Right renal pelvis (tissue), 4 donors: ENCODE measurements at regions not wholly inside any gene's neighbourhood (a gene's known extent, or its start where the extent isn't known, plus 50 kb on each side); places are given as distances from the start of the nearest gene placed in this dataset.

Experiments
- DNase-seq, 4 donors: peaks; one replicate each; pipeline ENCODE4 v3.0.0-alpha.2; 2013; ENCODE audit warnings: low read depth in 4 of 4, low spot score in 3 of 4, missing footprints in 1 of 4

DNA sequence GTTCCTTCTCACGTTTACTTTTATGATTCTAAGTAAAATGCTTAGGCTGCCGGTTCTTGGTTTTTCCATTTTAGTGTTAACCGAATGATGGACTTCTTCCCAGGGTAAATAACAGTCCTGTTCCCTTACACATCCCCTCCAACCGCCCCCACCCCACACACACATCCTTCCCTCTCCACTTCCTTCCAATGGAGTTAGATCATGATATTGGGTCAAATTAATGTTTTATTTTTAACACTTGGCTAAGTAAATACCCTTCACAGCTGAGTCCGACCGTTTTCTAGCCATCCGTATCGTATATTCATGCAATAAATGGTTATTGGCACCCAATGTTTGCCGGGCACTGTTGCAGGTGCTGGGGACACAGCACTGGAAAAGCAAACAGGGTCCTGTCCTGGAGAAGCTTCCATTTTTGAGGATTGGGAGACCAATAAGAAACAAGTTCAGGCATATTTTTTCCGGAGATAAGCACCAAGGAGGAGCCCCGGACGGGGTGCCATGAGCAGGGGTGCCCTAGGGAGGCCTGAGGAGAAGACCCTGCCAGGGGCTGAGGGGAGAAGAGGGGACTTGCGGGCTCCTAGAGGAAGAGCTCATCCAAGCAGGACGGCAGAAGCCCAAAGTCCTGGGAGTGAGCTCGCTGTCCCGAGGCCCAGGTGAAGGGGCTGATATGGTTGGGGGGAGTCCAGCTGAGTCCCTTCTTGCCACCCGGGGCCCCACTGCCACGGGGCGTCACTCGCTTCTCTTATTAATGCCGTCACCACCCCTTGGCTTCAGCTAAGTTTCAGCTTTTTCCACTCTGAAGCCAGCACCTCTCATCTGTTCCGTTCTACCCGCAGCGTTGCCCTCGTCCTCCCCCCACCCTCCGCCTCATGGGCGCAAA lies 126.0 kb upstream of the RET start:
- no peak for DNase-seq

DNA sequence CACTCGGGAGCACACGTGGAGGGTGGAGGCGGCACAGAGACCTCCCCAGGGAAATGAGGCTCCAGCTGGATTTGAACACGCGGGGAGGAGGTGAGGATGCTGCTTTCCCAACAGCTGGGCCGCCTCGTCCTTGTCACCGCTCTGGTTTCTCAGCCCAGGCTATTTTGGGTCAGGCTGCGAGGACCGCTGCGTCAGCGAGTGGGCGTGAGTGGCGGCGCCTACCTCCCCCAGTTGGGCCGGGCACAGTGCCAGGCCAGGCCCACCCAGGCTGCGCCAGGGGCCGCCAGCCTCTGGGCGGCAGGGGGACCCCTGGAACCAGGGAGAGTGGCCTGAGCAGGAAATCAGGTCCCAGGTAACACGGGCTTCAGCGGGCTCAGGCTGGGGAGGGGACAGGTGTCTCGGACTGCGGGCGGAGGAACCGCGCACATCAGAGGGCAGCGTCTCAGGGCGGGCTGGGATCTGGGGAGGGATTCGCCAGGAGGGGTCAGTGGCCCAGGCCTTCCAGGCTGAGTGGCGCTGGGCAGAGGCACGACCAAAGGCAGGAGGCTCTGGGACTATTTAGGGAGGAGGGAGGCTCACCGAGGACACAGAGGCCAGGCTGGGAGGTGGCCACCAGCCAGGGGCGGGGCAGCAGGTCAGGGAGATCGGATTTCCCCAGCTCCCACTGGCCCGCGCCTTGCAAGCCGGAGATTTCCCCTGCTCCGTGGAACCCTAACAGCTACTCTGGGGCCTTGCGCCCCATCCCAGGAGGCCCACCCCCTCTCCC lies 125.2 kb upstream of the RET start:
- DNase-seq: peak in 1 of 4 donors; percentile 53

DNA sequence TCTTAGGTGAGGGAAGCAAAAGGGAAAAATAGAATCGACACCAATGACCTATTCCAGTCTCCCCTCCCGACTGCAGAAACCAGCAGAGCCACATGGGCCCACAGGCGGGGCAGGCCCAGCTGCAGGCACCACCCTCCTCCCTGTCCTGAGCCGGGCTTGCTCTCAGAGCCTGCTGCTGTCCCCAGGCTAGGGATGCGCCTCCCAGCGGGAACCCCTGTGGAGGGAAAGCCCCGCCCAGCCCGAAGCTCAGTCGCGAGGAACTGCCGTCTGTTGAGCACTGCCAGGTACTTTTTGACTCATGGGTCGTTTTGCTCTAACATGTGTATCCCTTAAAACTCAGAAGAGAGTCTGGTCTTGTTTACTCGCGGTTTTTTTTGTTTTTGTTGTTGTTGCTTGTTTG lies 124.5 kb upstream of the RET start:
- no peak for DNase-seq

DNA sequence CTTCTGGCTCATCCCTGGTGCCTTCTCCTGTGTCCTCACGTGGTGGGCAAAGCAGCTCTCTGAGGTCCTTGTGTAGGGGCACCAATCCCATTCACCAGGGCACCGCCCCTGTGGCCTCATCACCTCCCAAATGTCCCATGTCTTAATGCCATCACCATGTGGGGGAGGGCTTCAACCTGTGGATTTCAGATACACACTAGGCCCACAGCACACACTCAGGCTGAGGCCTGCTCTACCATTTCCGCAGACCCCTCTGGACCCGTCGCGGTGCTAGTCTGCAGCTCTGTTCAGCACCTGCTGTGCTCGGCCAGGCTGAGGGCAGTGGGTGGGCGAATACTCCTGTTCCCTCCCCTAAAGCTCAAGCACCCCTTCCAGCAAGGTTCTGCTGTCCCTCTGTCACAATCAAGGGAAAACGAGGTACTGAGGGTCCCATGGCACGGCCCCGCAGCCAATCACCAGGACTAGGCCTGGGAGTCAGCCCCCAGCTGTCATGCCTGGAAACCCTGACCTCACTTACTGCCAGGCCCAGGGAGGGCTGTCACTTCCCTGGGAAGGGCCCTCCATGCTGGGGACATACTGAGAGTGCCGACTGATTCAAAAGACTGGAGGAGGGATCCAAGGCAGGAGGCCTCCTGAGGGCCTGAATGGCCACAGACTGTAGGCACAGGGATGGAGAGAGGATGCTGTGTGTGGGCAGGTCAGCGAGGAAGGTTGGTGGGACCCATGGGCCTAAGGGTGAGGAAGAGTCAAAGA lies 123.8 kb upstream of the RET start:
- DNase-seq: no peak

DNA sequence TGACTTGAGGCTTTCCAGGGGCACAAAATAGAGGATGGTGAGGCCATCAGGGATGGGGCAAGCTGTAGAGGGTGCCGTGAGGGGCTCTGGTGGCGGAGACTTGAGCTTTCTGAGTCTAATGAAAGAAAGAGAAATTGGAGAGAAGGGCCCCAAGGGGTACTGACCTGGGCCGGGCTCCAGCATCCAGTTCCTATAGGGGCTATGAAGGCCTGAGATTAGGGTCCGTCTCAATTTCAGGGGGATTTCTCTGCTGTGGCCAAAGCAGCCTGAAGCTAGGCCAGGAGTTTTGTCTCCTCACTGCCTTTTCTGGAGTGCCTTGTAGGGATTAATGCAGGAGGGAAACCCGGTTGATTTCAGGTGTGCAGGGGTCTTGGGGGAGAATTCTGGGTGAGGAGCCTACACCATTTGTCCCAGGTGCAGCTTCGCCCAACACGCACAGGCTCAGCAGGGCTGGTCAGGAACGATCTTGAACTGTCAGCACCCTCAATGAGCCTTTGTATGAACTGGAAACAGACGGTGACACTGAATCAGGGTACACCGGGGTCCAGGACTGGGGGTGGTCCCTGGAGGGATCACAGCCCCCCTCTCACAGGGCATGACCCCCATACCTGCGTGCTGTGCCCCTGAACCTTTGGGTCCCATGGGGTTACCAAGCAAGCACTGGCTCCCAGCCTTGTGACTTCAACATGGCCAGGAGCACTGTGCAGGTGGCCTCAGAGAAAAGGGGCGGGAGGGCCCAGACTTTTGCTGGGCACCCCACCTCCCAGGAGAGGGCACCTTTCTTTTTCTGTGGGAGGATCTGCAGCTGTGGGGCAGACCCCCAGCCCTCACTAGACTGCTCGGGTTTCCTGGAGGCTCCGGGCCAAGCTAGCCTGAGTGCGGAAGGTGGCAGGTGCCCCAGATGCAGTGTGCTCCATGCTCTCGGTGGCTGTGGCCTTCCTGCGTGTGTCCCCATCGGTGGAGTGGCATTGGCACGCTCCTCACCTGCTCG lies 122.9 kb upstream of the RET start:
- DNase-seq: no peak

DNA sequence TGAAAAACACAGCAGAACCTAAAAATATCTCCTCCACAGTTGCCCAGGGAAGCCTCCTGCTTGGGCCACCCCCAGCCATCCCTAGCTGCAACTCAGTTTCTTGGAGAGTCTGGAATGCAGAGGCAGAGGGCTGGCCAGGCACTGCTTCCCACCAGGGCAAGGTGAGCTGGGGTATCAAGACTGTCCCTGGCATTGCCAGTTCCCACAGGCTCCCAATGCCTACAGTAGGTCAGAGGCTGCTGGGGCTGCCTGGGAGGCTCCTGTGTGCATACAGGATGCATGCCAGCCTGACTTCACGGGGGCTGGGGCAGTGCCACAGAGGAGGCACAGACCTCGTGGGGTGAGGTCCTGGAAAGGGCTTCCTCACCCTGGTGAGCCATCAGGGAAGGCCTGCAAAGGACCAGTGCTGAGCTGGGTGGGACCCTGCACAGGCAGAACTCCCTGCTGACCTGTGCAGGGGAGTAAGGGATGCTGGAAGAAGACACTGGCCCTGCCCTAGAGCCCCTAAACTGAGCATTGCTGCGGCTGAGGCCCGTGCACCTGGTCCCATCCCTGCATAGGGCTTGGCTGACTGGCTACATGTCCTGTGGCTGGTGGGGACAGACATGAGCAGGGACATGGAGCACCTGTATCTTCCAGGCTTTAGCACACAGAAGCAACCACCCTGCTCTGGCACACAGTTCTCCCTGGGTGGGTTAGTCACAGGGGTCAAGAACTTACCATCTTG lies 121.9 kb upstream of the RET start:
- no peak for DNase-seq

DNA sequence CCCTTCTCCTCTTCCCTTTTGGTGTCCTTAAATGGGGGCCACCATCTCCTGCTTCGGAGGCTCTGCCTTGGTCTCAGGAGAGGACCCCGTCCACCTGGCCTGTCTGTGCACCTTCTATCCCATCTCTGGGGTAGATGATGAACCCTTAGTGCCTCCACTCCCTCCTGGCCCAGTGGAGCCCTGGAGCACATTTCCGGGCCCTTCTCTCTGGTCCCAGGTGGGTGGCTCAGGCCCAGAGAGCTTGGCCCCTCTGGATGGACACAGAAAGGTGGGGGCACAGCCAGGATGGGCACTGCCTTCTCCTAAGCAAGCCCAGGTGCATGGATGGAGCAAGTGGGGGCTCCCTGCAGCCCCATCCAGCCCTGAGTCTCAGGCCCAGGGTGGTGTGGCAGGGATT lies 121.4 kb upstream of the RET start:
- no peak for DNase-seq

DNA sequence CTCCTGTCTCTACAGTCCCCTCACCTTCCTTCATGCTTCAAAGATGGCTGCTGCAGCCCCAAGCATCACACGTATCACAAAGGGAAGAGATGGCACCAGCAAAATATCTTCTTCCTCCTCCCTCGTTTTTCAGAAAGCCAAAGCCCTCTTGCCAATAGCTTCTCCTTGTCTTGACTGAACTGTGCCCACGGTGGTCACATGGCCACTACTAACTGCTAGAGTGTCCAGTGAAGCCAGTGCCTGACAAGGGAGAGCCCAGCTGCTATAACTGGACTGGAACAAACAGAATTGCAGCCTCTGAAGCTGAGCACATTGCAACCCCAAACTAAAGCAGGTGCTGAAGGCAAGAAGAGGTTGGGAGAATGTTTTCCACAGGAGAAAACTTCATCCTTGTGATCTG lies 120.8 kb upstream of the RET start:
- no peak for DNase-seq

DNA sequence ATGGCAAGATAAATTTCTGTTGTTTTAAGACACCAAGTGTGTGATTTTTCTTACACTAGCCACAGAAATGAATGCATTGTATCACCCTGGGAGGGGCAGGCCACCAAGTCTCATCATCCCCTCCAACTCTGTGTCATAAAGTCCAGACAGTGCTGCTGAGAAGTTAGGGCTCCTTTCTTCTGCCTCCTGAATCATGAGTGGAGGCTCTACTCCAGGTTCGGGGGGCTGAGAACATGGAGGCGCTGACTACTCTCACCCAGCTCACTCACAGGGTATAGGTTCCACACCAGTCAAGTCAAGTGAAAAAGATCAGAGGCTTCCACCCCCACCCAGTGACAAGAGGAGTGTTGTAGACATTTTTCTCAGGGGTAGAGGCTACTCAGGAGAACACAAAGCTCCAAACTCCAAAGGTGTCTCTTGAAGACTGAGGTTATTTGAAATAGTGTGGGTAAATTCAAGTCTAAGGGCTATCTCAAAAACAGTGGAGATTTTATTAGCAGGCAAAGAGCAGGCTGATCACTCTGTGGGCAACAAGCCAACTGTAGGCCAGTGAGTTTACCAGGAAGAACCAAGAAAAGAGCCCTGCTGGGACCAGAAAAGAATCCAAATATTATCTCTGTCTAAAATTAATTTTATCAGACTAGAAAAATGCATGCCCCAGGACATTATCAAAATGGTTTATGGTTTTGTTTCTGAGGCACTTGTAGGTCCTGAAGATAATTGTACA lies 118.6 kb upstream of the RET start:
- DNase-seq: no peak

DNA sequence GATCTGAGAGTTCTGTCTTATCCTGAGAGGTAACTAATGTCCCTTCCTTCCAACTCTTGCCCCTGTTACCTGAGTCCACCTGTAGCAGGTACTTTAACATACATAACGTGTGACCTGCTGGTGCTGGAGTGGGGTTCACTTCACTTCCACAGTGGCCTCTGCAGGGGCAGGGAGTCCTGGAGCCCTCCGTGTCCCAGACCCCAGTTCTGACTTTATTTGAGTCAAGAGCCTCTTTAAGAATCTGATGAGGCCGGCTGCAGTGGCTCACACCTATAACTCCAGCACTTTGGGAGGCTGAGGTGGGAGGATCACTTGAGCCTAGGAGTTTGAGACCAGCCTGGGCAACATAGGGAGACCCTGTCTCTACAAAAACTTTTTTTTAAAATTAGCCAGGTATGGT lies 117.0 kb upstream of the RET start:
- DNase-seq: no peak

DNA sequence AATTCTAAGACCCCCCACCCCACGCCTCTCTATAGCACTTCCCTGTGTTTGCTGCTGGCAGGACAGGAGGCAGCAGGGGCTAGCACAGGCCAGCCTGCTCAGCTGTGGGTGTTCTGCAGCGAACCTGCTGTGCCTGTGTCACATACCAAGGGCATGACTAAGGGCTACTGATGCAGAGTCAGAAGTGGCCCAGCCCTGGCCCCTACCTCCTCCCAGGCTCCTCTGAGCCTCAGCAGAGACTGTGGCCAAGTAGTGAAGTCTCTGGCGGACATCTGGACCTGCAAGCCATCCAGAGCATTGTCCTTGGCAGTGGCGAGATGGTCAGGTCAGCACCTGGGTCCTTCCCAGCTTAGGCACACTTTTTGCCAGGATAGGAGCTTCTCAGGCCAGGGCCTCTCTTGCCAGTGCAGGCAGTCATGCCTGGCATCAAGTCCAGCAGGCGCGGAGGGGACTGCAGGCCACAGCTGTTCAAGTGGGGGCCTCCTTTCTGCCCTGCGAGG lies 116.3 kb upstream of the RET start:
- DNase-seq: no peak

DNA sequence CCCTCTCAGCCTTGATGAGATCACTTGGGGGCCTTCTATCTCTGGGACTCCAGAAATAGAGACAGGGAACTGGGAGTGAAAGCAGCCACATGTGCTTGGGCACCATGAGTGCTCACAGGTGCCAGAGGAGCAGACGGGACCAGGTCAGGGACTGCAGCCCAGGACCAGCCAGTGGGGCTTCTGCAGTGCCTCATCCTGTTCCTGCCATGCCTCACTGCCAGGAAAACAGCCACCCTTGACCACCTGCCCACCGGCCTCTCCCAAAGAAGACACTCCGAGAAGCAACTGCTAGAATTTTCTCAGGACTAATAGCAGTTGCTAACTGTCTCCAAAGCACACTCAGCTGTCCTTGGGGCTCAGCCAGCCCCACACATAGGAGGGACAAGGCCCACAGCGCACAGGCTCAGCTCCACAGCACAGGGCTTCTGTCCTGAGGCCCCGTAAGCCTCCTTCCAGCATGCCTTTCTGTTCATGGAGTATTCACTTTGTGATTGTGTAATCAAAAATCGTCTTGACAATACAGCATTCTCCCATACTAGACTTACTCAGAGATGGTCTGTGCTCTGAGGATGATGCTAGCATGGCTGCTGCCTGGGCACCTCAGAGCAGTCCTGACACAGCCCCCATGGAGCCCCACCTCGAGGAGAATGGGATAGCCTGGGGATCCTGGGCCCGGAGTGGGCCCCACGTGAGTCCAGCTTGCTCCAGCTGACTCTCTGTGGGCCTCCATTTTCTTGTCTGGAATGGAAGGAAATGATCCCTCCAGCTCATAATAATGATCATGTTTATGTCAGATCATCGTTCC lies 115.7 kb upstream of the RET start:
- no peak for DNase-seq

DNA sequence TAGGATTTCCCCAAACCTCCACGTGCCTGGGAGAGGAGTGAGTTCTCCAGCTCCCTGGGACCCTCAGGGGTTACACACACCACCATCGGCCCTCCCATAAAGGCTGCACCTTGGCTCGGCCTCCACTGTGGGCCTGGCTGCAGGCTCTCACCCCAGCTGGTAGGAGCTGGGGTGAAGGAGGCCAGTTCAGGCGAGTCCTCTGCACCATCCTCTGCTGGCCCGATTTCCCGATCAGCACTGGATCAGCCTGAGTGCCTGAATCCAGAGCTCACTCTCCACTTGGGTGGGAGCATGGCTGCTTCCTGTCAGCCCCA lies 115.1 kb upstream of the RET start:
- DNase-seq: no peak

DNA sequence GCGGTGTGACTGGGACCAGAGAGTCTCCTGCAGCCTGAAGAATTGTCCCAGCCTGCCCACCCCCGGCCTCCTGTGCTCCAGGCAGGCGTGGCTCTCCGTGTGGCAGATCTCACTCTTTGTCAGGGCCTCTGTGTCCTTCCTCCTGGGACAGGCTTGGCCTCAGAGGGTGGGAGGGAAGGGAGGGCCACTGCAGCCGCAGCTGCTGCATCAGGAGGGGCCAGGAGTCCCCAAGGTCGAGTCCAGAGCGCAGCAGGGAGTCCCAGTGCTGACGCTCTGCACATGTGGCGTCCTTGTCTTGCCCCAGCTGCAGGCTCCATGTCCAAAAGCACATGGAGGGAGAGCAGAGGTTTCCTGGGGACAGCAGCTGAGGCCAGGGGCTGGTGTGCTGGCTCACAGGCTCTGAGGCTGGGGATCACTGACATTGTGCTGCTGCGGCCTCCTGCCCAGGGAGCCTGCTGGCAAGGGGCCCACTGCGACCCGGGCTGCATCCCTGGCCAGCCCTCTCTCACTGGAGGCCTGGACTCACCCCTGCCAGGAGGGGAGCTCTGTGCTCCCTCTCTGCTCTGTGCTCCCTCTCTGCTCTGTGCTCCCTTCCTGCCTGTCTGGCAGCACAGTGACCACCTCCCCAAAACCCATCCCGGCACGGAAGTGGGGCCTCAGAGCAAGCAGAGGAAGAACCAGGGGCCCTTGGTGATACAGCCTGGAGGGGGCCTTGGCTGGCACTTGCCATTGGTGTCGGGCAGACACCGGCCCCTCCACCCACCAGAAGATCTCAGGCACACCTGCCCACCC lies 114.6 kb upstream of the RET start:
- DNase-seq: no peak

DNA sequence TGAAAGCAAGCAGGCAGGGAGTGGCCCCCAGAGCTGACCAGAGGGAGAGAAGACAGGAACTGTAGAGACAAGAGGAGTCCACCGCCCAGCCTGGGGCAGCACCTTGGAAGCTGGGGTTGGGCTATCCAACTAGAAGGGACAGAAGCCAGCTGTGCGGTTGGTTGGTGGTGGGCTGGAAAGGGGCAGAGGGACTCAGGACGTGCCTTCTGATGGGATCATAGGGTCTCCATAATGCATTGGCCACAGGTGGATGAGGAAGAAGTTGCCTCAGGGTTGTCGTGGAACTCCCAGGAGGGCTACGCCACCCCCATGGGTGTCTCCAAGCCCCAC lies 114.0 kb upstream of the RET start:
- DNase-seq: no peak

DNA sequence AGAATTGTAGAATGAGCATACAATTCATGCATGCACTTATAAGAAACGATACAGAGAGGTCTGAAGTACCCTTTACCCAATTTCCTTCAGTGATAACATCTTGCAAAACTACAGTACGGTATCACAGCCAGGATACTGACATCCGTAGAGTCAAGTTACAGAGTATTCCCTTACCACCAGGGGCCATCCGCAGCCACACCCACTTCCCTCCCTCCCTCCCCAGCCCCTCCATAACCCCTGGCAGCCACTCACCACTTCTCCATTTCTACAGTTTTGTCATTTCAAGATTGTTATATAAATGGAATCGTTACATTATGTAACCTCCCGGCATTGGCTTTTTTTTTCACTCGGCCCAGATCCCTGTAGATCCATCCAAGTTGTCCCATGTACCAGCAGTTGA lies 113.6 kb upstream of the RET start:
- DNase-seq: no peak

DNA sequence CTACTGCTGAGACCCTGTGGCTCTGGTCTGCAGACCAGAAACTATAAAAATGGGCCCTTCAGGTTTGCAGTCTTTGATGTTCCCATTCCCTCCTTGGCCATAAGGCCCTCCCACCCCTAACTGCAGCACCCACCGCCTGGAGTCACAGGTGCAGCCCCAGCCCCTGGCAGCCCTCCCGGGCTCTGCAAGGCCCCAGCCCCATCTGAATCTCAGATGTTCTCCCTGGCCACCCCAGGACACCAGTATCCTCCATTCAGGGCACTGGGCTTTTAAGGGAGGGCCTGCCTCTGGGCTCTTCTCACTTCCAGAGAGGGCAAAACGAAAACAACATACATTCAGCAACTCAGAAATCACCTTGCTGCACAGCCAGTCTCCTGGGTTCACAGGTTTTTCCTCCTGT lies 107.7 kb upstream of the RET start:
- no peak for DNase-seq
